ENCODE measurements at regions not wholly inside any gene's neighbourhood (a gene's known extent, or its start where the extent isn't known, plus 50 kb on each side); places are given as distances from the start of the nearest gene placed in this dataset.

GRCh38 chr22:48394787-48395186, 1432.9 kb downstream of the BRD1 start:
- TF ChIP-seq CTCF (IDR thresholded peaks at IDR 0.05) (no peak), POLR2A (IDR thresholded peaks at IDR 0.05) (no peak), POLR2AphosphoS5 (IDR thresholded peaks at IDR 0.05) (no peak), EP300 (IDR thresholded peaks at IDR 0.05) (no peak)
